LoVo (cell line): ENCODE measurements at regions not wholly inside any gene's neighbourhood (a gene's known extent, or its start where the extent isn't known, plus 50 kb on each side); places are given as distances from the start of the nearest gene placed in this dataset.
A peak's percentile ranks its signal among the peaks of the same experiment; 100 is the strongest.

ENCODE experiments used
- DNase-seq: peaks from one replicate; pipeline ENCODE4 v3.0.0-alpha.2; 2016; ENCODE audit warnings: low spot score

DNA sequence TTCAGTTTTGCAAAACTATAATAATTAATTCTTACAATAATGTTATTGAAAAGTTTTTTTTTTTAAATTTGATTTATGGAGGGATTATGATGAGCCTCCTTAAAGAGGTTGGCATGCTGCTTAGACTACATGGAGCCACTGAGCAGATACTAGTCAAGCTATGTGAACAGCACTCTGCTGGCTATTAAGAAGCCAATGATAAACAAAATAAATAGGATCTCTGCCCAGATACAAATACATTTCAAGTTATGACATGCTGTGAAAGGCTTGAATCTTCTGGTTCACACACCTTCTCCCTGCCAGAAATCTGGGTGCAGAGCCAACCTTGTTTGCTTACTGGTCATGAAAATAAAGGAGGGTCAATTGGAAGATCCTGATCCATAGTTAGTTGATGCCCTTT is 107.4 kb upstream of the NAV3 start:
- no peak for DNase-seq

DNA sequence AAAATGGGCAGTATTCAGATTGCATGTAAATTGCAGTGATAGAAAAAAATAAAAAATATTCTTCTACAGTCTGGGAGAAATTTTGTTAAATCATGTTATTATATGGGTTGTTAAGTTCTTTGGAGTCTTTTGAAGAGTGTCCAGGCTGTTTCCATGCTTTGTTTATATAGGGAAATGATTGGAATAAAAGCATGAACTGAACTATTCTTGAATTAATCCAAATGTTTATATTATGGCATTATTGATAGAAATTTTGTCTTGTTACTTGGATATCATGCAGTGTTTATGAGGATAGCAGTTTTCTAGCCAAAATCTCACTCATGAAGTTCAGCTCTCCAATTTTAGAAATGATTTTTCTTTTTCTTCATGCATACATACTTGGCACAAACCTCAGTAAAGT is 108.2 kb upstream of the NAV3 start:
- DNase-seq: no peak

DNA sequence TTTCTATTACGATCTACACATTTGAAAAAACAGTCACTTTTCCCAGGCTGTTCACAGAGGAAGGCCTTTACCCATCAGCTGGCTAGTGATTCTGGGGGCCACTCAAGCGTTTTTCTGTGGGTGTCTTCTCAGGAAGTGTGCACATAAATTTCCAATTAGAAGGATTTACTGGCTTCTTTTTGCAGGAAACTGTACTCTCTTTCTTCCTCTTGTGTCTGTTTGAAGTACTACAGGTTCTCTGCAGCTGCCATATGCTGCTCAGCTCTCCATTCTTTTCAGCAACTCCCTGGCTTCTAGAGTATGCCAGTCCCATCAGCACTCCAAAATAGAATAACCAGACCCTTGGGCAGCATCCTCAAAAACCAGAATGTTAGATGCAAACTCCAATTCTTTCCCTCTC is 110.4 kb upstream of the NAV3 start:
- no peak for DNase-seq

DNA sequence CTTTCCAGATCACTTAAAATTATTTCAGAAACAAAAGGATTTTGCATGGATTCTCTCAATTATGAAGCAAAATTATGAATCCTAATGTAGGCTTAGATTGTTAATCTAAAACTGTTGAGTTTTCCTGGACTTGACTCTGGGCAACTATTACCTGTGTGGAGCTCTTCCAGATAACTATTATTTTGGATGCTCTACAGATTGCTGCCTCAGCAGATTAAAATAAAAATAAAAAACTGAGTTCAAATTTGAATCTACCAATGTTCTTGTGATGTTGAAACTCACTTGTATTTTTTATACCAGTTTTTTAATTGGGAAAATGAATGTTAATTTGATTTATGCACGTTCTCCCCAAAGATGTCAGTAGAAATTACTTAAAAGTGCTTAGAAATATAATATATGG is 120.5 kb upstream of the NAV3 start:
- DNase-seq: no peak

DNA sequence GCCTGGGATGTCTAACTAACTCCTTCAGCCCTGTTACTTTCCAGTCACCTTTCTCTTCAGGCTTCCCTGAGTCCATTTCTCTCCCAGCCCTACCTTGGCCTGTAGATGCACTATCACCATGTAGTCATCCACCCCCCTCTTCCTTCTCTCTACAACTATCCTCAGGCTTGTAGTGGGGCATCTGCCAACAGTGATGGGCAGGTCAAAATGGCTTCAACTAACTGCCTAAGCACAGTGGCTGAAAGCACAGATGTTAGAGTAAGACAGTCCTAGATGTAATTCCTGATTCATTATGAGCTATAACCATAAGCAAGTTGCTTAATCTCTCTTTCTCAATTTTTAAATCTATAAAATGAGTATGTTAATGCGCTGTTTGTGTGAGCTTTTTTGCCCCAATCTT is 133.6 kb upstream of the NAV3 start:
- DNase-seq: no peak

DNA sequence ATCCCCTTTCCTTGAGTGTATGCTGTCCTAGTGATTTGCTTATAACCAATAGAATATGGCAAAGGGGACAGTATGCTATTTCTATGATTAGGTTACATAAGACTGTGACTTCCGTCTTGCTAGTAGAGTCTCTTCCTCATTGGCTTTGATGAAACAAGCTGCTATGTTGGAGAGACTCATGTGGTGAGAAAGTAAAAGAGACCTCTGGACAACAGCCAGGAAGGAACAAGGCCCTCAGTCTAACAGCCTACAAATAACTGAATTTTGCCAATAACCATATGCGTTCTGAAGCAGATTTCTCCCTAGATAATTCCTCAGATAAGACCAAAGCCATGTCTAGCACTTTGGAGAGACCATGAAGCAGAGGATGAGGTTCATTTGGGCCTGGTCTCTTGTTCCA is 134.5 kb upstream of the NAV3 start:
- no peak for DNase-seq

DNA sequence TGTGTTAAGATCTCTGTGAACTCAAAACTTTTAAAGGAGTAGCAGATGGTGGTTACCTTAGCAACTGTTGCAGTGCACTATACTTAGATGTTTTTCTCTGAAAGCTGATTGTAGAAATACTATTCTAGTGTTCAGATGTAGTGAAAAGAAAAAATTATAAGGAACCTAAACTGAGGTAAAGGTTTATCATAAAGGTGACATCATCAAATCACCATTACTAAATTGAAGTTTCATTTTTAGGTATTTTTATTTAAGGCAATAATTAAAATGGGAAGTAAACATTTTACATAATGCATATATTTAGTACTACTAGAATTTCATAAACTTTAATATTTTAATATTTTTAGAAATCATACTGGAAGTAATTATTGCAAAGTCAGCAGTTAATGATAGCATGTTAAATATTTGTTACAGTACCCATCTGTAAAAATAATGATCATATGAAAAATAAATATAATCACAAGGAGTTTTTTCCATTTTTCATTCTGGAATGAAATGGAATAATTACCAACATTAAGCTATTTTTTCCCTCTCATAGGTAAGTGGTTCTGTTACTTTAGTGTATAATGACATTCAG is 141.1 kb upstream of the NAV3 start:
- no peak for DNase-seq

DNA sequence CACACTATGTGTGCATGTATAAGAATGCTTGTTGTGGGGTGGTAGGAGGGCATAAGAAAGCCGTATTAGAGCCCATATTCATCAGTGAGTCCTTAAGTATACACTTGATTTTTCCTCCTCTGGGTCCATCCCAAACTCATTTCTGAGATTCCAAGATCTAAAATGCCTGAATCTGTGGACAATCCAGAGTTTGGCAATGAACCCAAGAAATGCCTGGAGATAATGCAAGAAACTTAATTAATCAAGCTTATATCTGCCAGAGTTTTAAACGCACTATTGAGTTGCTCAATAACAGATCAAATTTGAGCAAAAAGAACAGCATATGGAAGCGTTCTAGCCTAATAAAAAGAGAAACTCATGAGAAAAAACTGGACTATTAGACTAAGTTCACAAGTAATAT is 143.4 kb upstream of the NAV3 start:
- no peak for DNase-seq

DNA sequence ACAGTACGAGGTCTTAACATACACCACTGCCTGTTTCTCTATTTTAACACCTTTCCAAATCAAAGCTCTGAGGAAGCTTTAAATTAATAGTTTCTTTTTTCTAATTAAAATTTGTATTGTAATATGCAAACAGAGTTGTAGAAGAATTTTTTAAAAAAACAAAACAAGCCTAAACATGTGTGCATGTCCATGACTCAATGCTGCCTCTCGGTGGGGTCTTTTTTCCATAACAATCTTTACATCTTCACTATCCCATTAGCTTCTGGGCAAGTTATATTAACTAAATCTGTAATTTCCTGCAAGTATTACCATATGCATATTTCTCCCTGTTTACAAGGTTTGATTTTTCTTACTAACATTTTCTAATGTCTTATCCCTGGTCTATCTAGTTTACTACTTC is 143.9 kb upstream of the NAV3 start:
- DNase-seq: no peak

DNA sequence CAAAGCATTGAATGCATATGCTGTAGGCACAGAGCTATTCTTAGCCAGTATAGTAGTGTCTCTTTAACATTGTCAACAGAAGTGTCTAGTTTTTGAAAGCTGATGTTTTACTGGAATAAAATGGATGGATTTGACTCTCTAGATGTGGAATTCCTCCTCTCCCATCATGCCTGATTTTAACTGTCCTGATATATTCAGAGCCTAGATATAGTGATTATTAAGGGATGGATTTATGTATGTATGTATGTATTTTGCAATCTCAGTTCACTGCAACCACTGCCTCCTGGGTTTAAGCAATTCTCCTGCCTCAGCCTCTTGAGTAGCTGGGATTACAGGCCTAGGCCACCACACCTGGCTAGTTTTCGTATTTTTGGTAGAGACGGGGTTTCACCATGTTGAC is 144.8 kb upstream of the NAV3 start:
- no peak for DNase-seq

DNA sequence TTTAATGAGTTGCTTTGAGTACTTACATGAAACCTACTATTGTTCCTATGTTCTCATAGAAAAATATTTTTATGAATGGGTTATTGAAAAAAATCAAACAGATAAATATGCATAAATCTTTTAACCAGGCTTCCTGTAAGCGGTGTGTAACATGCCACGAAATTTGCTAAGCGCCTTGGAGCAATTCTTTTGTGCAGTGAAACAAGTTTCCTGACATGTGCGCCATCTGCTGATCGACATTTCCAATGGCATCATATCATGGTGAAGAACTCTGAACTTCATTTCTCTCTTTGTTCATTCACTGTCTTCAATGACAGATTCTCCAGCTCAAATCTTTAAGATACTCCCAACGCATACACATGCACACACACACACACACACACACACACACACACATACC is 145.6 kb upstream of the NAV3 start:
- DNase-seq: peak; percentile 69

DNA sequence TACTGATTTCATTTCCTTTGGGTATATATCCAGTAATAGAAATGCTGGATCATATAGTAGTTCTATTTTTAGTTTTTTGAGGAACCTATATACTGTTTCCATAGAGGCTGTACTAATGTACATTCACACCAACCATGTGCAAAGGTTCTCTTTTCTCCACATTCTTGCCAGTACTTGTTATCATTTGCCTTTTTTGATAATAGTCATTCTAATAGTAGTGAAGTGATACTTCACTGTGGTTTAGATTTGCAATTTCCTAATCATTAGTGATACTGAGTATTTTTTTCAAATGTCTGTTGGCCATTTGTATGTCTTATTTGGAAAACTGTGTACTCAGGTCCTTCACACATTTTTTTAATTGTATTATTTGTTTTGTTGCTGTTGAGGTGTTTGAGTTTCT is 148.2 kb upstream of the NAV3 start:
- no peak for DNase-seq

DNA sequence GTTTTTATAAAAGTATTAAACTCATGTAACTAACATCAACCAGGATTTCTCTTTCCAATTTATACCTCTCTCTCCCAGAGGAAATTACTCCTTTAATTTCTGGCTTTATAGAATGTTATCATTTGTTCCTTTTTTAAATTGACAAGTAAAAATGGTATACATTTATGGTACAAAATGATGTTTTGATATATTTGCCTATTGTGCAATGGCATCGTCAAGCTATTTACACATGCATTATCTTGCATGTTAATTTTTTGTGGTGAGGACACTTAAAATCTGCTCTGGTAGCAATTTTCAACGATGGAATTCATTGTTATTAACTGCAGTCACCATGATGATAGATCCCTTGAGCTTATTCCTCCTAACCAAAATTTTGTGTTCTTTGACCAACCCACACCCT is 149.0 kb upstream of the NAV3 start:
- no peak for DNase-seq

DNA sequence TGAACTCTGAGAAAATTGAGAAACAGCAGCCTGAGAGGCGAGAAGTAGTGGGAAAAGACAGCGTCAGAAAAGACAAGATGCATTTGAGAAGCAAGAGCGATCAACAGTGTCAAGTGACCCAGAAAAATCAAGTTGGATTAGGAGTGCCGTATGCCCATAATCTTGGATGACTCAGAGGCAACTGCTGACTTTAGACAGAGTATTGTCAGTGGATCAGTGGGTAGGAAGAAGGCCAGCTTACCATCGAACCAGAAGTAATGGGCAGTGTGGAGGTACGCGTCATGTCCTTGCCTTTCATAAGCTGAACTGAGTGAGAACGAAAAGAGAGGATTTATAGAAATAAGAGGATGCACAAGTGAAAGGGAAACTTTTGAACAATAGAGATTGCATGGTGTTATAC is 151.0 kb upstream of the NAV3 start:
- DNase-seq: no peak

DNA sequence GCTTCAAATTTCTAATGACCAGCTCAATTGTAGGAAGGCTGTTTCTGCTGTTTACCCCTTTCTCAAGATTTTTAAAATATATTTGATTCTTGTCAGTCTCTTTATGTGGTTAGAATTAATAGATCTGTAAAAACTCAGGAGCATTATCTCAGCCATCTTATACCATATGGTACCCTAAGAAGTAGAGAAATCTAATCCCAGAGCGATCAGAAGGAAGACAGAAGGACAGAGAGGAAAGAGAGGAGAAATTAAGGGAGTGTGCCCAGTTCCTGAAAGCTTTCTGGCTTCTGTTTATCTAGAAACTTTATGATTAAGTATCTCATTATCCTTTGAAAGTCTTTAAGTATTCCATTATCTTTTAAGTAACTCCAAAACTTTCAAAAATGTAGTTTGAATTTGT is 152.1 kb upstream of the NAV3 start:
- no peak for DNase-seq

DNA sequence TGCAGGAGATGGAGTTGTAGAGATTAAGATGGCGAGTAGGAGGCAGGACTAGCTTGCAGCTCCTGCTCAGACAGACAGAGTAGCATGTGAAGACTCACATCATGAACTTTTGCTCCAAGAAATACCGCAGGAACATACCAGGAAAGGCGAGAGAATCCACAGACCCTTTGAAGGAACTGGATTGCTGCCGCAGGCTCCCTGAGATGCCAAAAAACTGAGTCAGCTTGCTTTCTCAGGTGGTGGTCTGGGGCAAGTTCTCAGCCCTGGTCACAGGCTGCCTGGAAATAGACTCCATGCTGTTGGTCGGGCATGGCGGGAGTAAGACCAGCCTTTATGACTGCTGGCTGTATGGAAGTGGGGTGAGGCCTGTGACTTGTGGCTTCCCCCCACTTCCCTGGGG is 163.6 kb upstream of the NAV3 start:
- no peak for DNase-seq

DNA sequence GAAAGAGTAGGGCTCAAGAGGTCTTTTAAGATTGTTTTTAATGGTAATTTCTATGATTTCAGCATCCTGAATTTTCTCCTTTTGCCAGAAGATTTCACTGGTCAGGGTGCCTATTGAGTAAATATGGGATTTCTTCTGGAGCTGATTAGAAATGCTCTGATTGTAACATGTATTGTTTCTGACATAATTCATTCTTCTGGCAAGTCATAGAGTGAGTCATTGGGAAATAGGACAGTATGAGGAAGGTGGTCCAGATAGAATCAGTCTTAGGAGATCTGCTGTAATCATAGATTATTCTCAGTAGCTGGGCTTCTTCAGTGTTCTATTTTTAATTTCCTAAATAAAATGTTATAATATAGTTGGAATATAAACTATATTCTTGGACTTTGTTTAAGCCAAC is 182.0 kb upstream of the NAV3 start:
- no peak for DNase-seq

DNA sequence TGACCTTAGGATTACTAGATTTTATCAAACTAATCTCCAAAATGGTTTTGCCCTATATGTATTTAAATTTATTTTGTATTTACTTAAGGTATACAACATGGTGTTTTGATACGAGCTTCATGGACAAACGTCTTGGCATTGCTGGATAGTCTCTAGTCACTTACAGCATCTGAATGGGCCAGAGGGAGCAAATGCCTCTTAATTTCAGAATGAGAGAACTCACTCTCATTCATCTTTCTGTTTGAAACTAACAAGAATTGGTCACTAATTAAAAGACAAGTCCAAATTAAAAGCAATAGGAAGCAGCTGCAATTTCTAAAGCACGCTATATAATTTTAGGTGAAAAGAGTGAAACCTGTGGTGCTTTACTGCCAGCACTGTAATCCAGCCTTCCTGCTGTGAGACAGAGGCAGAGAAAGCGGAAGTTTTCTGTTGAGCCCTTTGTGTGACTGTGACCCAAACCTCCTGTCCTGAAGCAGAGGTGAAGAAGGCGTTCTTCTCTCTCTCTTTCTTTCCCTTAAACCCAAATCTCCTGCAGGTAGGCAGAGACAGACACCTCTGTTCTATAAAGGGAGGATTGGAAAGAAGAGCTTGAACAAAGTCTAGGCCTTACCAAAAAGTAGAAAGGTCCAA is 184.6 kb upstream of the NAV3 start:
- no peak for DNase-seq

DNA sequence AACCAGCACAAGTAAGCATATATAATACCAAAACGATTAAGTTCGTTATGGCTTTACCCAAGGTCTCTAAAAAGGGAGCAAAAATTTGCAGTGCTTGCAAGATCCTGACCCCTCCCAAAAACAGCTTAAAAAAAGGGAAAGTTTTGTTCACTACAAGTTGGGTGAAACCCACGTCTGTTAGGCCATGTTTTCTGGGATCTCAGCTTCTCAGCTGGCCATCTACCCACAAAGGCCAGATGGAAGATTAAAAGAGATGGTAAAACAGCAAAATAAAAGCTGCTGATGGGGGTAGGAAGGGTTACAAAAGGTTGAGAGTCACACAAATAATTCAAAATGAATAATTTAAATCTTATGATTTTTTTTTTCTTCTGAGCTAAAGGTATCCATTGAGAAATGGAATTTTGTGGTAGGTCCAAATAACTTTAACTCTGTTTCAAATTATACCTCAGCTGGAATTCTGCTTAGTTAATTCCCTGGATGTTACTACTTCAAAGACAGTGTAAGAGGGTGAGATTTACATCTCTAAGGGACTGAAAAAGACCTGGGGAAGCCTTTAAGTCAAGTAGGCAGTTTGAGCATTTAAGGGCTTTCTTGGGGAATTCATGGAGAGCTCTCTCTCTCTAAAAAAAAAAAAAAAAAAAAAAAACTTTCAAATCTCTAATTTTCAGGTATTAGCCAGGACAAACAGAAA is 185.6 kb upstream of the NAV3 start:
- DNase-seq: no peak

DNA sequence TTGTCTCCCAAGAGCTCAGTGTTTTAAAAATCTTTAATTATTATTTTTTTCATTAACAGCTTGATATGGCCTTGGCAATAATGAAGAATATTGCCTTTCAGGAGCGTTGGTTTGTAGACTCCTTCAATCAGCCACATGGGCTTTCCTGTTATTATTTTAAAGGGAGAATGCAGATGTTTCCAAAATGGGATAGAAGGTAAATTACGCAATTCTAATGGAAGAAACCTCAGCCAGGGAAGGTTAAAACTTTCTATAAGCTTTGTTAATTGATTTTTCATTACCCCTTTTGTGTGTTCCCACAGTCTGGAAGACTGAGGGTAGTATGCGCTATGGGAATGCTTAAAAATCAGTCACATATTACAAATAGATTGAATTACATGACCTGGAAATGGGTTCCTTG is 188.4 kb upstream of the NAV3 start:
- no peak for DNase-seq

DNA sequence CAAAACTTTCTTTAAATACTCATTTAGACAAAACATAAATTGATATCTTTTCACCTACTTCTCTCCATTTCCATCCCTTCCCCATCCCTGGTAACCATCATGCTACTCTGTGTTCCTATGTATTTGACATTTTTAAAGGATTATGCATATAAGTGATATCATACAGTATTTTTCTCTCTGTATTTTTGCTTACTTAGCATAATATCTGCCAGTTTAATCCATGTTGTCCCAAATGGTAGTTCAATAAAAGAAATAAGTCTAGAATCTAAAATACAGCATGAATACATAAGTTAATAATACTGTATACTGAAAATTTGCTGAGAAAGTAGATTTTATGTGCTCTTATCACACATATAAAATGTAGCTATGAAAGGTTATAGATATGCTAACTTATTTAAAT is 190.3 kb upstream of the NAV3 start:
- no peak for DNase-seq

DNA sequence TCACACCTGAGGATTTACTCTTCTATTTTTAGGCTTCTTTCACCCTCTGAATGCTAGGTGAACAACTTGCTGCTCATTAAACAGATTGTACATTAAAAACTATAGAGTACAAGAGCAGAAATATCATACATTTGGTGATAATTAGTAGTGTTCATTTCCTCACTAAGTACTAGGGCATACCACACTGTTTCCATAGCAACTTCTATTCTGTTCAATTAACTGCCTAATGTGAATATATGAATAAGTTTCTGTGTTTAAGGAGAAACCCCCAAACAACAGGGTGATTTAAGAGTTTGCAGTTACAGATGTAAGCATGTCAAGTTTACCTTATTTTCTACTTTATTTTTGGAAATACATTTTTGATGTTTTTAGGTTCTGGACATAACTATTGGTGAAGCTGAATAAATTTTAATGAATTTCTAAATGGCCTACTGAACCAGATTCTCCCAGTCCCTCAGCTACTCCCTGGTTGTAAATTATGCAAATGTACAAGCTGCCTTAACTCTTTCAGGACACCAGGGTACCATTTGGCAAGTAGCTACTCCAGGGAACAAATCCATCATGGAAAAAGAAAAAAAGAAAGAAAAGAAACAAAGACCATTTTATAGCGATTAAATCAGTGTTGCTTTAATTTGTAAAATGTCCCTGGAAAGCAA is 199.8 kb upstream of the NAV3 start:
- DNase-seq: no peak

DNA sequence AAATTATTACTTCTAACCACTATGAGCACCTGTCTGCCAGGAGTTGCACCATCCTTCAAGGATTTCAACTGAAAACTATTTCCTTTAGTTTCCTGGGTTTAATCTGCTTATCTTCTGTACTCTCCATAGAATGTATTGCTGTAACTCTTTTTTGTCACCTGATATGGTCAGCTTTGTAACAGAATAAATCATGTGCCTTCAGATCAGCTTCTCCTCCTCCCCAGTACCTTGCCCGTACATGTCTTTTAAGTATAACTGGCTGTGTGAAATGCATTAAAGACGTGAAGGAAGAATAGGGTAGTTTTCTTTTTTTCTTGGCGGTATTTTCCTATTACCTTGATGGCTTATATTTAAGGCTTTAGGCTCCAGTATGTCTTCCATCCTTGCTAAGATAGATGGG is 200.3 kb upstream of the NAV3 start:
- no peak for DNase-seq

DNA sequence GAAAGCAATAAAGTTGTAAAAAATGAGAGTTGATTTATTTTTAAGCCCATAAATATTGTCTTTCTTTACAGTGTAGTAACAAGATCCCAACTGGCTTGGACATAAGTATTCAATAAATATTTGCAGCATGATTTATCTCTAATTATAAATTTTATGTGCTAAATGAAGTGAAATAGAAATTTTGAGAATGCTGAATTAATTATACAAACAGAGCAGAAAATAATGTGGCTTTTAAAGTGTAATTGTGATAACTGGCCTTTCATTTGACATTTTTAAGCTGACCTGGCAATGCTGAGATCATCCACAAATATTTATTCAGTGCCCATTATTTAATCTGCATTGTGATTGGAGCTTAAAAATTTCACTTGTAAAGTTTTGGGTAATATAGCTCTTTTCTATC is 201.6 kb upstream of the NAV3 start:
- DNase-seq: no peak
